ENCODE measurements at regions not wholly inside any gene's neighbourhood (a gene's known extent, or its start where the extent isn't known, plus 50 kb on each side); places are given as distances from the start of the nearest gene placed in this dataset.

- POLR2A ChIA-PET = no interaction called here
These were observed 1088.9 kb upstream of the TENM4 start for GRCh38 chr11:80529726-80530125.

GRCh38 chr11:80525663-80526405 lies 1085.0 kb upstream of the TENM4 start:
- no peaks in the 10 kb centered on the region for H3K27me3 Mint-ChIP-seq
- no peaks in the 10 kb centered on the region for H3K4me1 Mint-ChIP-seq (ENCODE audit: low read depth)
- no peaks in the 10 kb centered on the region for H3K4me1 ChIP-seq (ENCODE audit: insufficient read depth, low read length)
- no peaks in the 10 kb centered on the region for H3K36me3 ChIP-seq (ENCODE audit: insufficient read depth, low read length)
- no peak overlapping the region for H3K4me3 ChIP-seq (ENCODE audit: low read length)
- H3K9me3 ChIP-seq (ENCODE audit: control insufficient read depth in 1 of 2, insufficient read depth in 1 of 2, low read length in 2 of 2) = no peaks in the 10 kb centered on the region
- H3K9me3 Mint-ChIP-seq = peaks cover 3% of the 10 kb centered on the region
- no peak overlapping the region for H3K27ac ChIP-seq (ENCODE audit: low read depth in 1 of 2, low read length in 2 of 2)
- ATAC-seq (ENCODE audit: poor library complexity) (no peak), DNase-seq (no peak)
- TF ChIP-seq CTCF (IDR thresholded peaks at IDR 0.05) = no peak
- CTCF ChIA-PET = no interaction called here
- intact Hi-C loops (cut with DNase I, micrococcal nuclease) = no loop called here
- no peak overlapping the region for H3K4me3 Mint-ChIP-seq
- POLR2A ChIA-PET = no interaction called here
- H3K27ac Mint-ChIP-seq = no peak overlapping the region
- no peaks in the 10 kb centered on the region for H3K27me3 ChIP-seq (ENCODE audit: control insufficient read depth in 1 of 2, insufficient read depth in 2 of 2, low read length in 2 of 2)
- no peaks in the 10 kb centered on the region for H3K36me3 Mint-ChIP-seq (ENCODE audit: low read depth)

More at GRCh38 chr11:80529726-80530125, 1088.9 kb upstream of the TENM4 start:
- Mint-ChIP-seq H3K9me3 (peaks cover 3% of the 10 kb centered on the region), H3K27ac (no peak overlapping the region), H3K4me3 (no peak overlapping the region), H3K27me3 (no peaks in the 10 kb centered on the region), H3K36me3 (ENCODE audit: low read depth) (no peaks in the 10 kb centered on the region), H3K4me1 (ENCODE audit: low read depth) (no peaks in the 10 kb centered on the region)
- Histone ChIP-seq H3K27me3 (ENCODE audit: control insufficient read depth in 1 of 2, insufficient read depth in 2 of 2, low read length in 2 of 2) (no peaks in the 10 kb centered on the region), H3K4me1 (ENCODE audit: insufficient read depth, low read length) (no peaks in the 10 kb centered on the region), H3K36me3 (ENCODE audit: insufficient read depth, low read length) (no peaks in the 10 kb centered on the region), H3K4me3 (ENCODE audit: low read length) (no peak overlapping the region), H3K9me3 (ENCODE audit: control insufficient read depth in 1 of 2, insufficient read depth in 1 of 2, low read length in 2 of 2) (peaks cover 4 to 11% of the 10 kb centered on the region in 2 experiments), H3K27ac (ENCODE audit: low read depth in 1 of 2, low read length in 2 of 2) (no peak overlapping the region)
- ATAC-seq (ENCODE audit: poor library complexity) (no peak), DNase-seq (no peak)
- no peak for TF ChIP-seq CTCF (IDR thresholded peaks at IDR 0.05)
- CTCF ChIA-PET = no interaction called here
- intact Hi-C loops (cut with DNase I, micrococcal nuclease) = no loop called here

GRCh38 chr11:80524349-80524748 lies 1083.5 kb upstream of the TENM4 start:
- Mint-ChIP-seq H3K4me3 (no peak overlapping the region), H3K9me3 (peaks cover 3% of the 10 kb centered on the region), H3K27me3 (no peaks in the 10 kb centered on the region), H3K27ac (no peak overlapping the region), H3K36me3 (ENCODE audit: low read depth) (no peaks in the 10 kb centered on the region), H3K4me1 (ENCODE audit: low read depth) (no peaks in the 10 kb centered on the region)
- CTCF ChIA-PET = no interaction called here
- H3K4me3 ChIP-seq (ENCODE audit: low read length) = no peak overlapping the region
- H3K9me3 ChIP-seq (ENCODE audit: control insufficient read depth in 1 of 2, insufficient read depth in 1 of 2, low read length in 2 of 2) = no peaks in the 10 kb centered on the region
- no peaks in the 10 kb centered on the region for H3K27me3 ChIP-seq (ENCODE audit: control insufficient read depth in 1 of 2, insufficient read depth in 2 of 2, low read length in 2 of 2)
- no peak overlapping the region for H3K27ac ChIP-seq (ENCODE audit: low read depth in 1 of 2, low read length in 2 of 2)
- no peak for TF ChIP-seq CTCF (IDR thresholded peaks at IDR 0.05)
- H3K36me3 ChIP-seq (ENCODE audit: insufficient read depth, low read length) = no peaks in the 10 kb centered on the region
- ATAC-seq (ENCODE audit: poor library complexity) (no peak), DNase-seq (no peak)
- no peaks in the 10 kb centered on the region for H3K4me1 ChIP-seq (ENCODE audit: insufficient read depth, low read length)
- intact Hi-C loops (cut with DNase I, micrococcal nuclease) = no loop called here
- POLR2A ChIA-PET = no interaction called here

Data from CD4-positive, alpha-beta T cell (primary cell).